ENCODE measurements at regions not wholly inside any gene's neighbourhood (a gene's known extent, or its start where the extent isn't known, plus 50 kb on each side); places are given as distances from the start of the nearest gene placed in this dataset.

DNA sequence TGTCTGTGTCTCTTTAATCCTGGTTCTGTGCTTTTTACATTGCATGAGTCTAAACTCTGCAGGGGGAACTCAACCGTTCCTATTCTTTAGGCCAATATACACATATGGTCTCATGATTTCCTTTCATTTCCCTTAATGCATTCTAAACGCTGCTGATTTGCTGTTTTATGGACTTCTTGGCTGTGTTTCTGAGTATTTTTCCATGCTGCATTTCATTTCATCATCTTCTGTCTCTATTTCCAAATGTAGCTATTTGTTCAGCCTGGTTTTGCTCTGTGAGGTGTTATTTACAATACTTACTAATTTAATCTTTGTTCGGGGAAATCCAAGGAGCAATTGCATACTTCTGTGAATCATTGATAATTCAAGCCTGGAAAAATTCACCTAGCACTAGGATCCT is 897.2 kb downstream of the TSN start:
- TF ChIP-seq POLR2AphosphoS5 (IDR thresholded peaks at IDR 0.05) (no peak), CTCF (IDR thresholded peaks at IDR 0.05) (no peak), POLR2A (IDR thresholded peaks at IDR 0.05) (no peak)

Measured in gastroesophageal sphincter (tissue), 3 donors.